Spinal cord (tissue), 9 donors: ENCODE measurements at regions not wholly inside any gene's neighbourhood (a gene's known extent, or its start where the extent isn't known, plus 50 kb on each side); places are given as distances from the start of the nearest gene placed in this dataset.
"Not testable (repeated sequence)": the region's sequence is repeated elsewhere in the genome, so short reads cannot be mapped to it uniquely, and the experiment has no call there.

Experiments
- DNase-seq, 6 donors: peaks; one replicate each; pipeline versions ENCODE4 v3.0.0 to v3.0.0-alpha.2; 2013 to 2015; ENCODE audit warnings: low spot score in 6 of 6, low read depth in 4 of 6
- H3K27ac ChIP-seq: one replicate; pipeline ENCODE4 v1.5.1; 2013; ENCODE audit warnings: low read depth, low read length, control low read depth
- H3K27me3 ChIP-seq: one replicate; pipeline ENCODE4 v1.6.1; 2013; ENCODE audit warnings: low read length; ENCODE audit not compliant: control insufficient read depth, insufficient read depth
- H3K36me3 ChIP-seq: one replicate; pipeline ENCODE4 v1.6.1; 2013; ENCODE audit warnings: low read length; ENCODE audit not compliant: control insufficient read depth, insufficient read depth
- H3K4me1 ChIP-seq: one replicate; pipeline ENCODE4 v1.6.1; 2013; ENCODE audit warnings: low read length; ENCODE audit not compliant: control insufficient read depth, insufficient read depth
- H3K4me3 ChIP-seq: one replicate; pipeline ENCODE4 v1.5.1; 2013; ENCODE audit warnings: low read depth, low read length, control low read depth
- H3K9me3 ChIP-seq: one replicate; pipeline ENCODE4 v1.6.1; 2013; ENCODE audit warnings: low read length; ENCODE audit not compliant: control insufficient read depth, insufficient read depth
- WGBS: methylation state at CpG from one replicate; pipeline ENCODE4 v1.1.5; 2013; ENCODE audit warnings: missing lambda C conversion rate; ENCODE audit not compliant: insufficient coverage; 5-methylcytosine and 5-hydroxymethylcytosine counted together
- donor health status: healthy.

GRCh38 chr5:167081561-167081960, 1209.9 kb upstream of the WWC1 start:
- Histone ChIP-seq H3K36me3 (no peaks in the 10 kb centered on the region), H3K27ac (no peak overlapping the region), H3K9me3 (no peaks in the 10 kb centered on the region), H3K4me3 (no peak overlapping the region), H3K4me1 (no peaks in the 10 kb centered on the region), H3K27me3 (no peaks in the 10 kb centered on the region)
- WGBS, result 74% methylated on average over 4 of the region's 4 CpGs
- no peak for DNase-seq

- no peaks in the 10 kb centered on the region for H3K27me3 ChIP-seq
- H3K9me3 ChIP-seq, result no peaks in the 10 kb centered on the region
- no peak overlapping the region for H3K27ac ChIP-seq
- no peaks in the 10 kb centered on the region for H3K36me3 ChIP-seq
- 86% methylated on average over 9 of the region's 12 CpGs for WGBS
- no peak for DNase-seq
- no peaks in the 10 kb centered on the region for H3K4me1 ChIP-seq
- no peak overlapping the region for H3K4me3 ChIP-seq
Measured at GRCh38 chr5:167096816-167097215, 1194.6 kb upstream of the WWC1 start.

GRCh38 chr5:167104351-167104750, 1187.1 kb upstream of the WWC1 start:
- no peaks in the 10 kb centered on the region for H3K27me3 ChIP-seq
- no CpG with 5 or more reads among the region's 4 CpGs for WGBS
- no peaks in the 10 kb centered on the region for H3K4me1 ChIP-seq
- no peak overlapping the region for H3K4me3 ChIP-seq
- no peaks in the 10 kb centered on the region for H3K36me3 ChIP-seq
- no peak for DNase-seq
- no peak overlapping the region for H3K27ac ChIP-seq
- no peaks in the 10 kb centered on the region for H3K9me3 ChIP-seq

- no peak overlapping the region for H3K27ac ChIP-seq
- no peaks in the 10 kb centered on the region for H3K27me3 ChIP-seq
- H3K36me3 ChIP-seq, result no peaks in the 10 kb centered on the region
- no peak overlapping the region for H3K4me3 ChIP-seq
- no peaks in the 10 kb centered on the region for H3K4me1 ChIP-seq
- no peak for DNase-seq
- no CpG with 5 or more reads among the region's 2 CpGs for WGBS
- H3K9me3 ChIP-seq, result no peaks in the 10 kb centered on the region
Measured at GRCh38 chr5:167105941-167106340, 1185.5 kb upstream of the WWC1 start.

- H3K4me3 ChIP-seq, result no peak overlapping the region
- no peaks in the 10 kb centered on the region for H3K36me3 ChIP-seq
- WGBS, result 100% methylated on average over 1 of the region's 4 CpGs
- H3K4me1 ChIP-seq, result no peaks in the 10 kb centered on the region
- H3K27ac ChIP-seq, result no peak overlapping the region
- no peaks in the 10 kb centered on the region for H3K27me3 ChIP-seq
- no peaks in the 10 kb centered on the region for H3K9me3 ChIP-seq
- DNase-seq, result no peak
Measured at GRCh38 chr5:167107684-167108083, 1183.8 kb upstream of the WWC1 start.

GRCh38 chr5:167108266-167108665, 1183.2 kb upstream of the WWC1 start:
- H3K27me3 ChIP-seq, DNase-seq, H3K4me3 ChIP-seq, H3K27ac ChIP-seq, H3K4me1 ChIP-seq, H3K9me3 ChIP-seq, H3K36me3 ChIP-seq: not testable (repeated sequence)
- 97% methylated on average over 6 of the region's 9 CpGs for WGBS

GRCh38 chr5:167112556-167112955, 1178.9 kb upstream of the WWC1 start:
- H3K4me3 ChIP-seq, result no peak overlapping the region

GRCh38 chr5:167122267-167122666, 1169.2 kb upstream of the WWC1 start:
- WGBS, result 100% methylated on average over 1 of the region's 3 CpGs
- no peak overlapping the region for H3K4me3 ChIP-seq

More at GRCh38 chr5:167112556-167112955, 1178.9 kb upstream of the WWC1 start:
- Histone ChIP-seq H3K9me3 (no peaks in the 10 kb centered on the region), H3K27me3 (no peaks in the 10 kb centered on the region), H3K27ac (no peak overlapping the region), H3K4me1 (no peaks in the 10 kb centered on the region), H3K36me3 (no peaks in the 10 kb centered on the region)
- DNase-seq, result peak in 1 of 6 donors; percentile 83
- WGBS, result no CpG with 5 or more reads among the region's 2 CpGs

GRCh38 chr5:167123126-167123525, 1168.3 kb upstream of the WWC1 start:
- DNase-seq, result no peak
- no peaks in the 10 kb centered on the region for H3K4me1 ChIP-seq
- H3K9me3 ChIP-seq, result no peaks in the 10 kb centered on the region
- 96% methylated on average over 5 of the region's 7 CpGs for WGBS
- no peak overlapping the region for H3K4me3 ChIP-seq
- no peaks in the 10 kb centered on the region for H3K27me3 ChIP-seq
- H3K27ac ChIP-seq, result no peak overlapping the region
- H3K36me3 ChIP-seq, result no peaks in the 10 kb centered on the region

More at GRCh38 chr5:167122267-167122666, 1169.2 kb upstream of the WWC1 start:
- H3K9me3 ChIP-seq, result no peaks in the 10 kb centered on the region
- H3K27me3 ChIP-seq, result no peaks in the 10 kb centered on the region
- H3K4me1 ChIP-seq, result no peaks in the 10 kb centered on the region
- H3K27ac ChIP-seq, result no peak overlapping the region
- H3K36me3 ChIP-seq, result no peaks in the 10 kb centered on the region
- no peak for DNase-seq

GRCh38 chr5:167128581-167128980, 1162.9 kb upstream of the WWC1 start:
- Histone ChIP-seq H3K27ac (no peak overlapping the region), H3K4me1 (no peaks in the 10 kb centered on the region), H3K36me3 (no peaks in the 10 kb centered on the region), H3K4me3 (no peak overlapping the region), H3K9me3 (no peaks in the 10 kb centered on the region), H3K27me3 (no peaks in the 10 kb centered on the region)
- no peak for DNase-seq
- WGBS, result 80% methylated on average over 1 of the region's 3 CpGs
